ENCODE measurements at regions not wholly inside any gene's neighbourhood (a gene's known extent, or its start where the extent isn't known, plus 50 kb on each side); places are given as distances from the start of the nearest gene placed in this dataset.

GRCh38 chr6:92125681-92126080, 1293.7 kb downstream of the EPHA7 start:
- Histone ChIP-seq H3K27ac (peak overlapping the region; percentile 61), H3K9me2 (replicated peaks; ENCODE audit: insufficient read depth) (no peaks in the 10 kb centered on the region), H3K36me3 (replicated peaks; ENCODE audit: insufficient read depth, low read depth) (no peaks in the 10 kb centered on the region), H2AFZ (no peak overlapping the region), H3K4me1 (ENCODE audit: insufficient read depth) (peaks cover 27% of the 10 kb centered on the region), H3K79me2 (no peaks in the 10 kb centered on the region), H3K9me3 (ENCODE audit: low read depth) (no peaks in the 10 kb centered on the region), H3K27me3 (no peaks in the 10 kb centered on the region), H3K4me3 (no peak overlapping the region), H4K20me1 (ENCODE audit: insufficient read depth, poor library complexity, severe bottlenecking) (no peaks in the 10 kb centered on the region), H3K4me2 (no peak overlapping the region)
- 69% methylated on average over 3 of the region's 4 CpGs for WGBS (ENCODE audit: low lambda C conversion rate, missing lambda C conversion rate)
- DNase-seq (ENCODE audit: low spot score): no peak
- no peak for TF ChIP-seq CTCF (IDR thresholded peaks at IDR 0.05; ENCODE audit: poor library complexity)
- TF ChIP-seq EZH2phosphoT487 (IDR thresholded peaks at IDR 0.05; ENCODE audit: low read depth, severe bottlenecking, unreplicated experiment): no peak
- no peak for TF ChIP-seq EZH2 (IDR thresholded peaks at IDR 0.05; ENCODE audit: borderline replicate concordance)

GRCh38 chr6:92124200-92124651, 1295.1 kb downstream of the EPHA7 start:
- DNase-seq (ENCODE audit: low spot score): no peak
- H3K36me3 ChIP-seq (replicated peaks; ENCODE audit: insufficient read depth, low read depth): no peaks in the 10 kb centered on the region
- H3K4me3 ChIP-seq: no peak overlapping the region
- peaks cover 27% of the 10 kb centered on the region for H3K4me1 ChIP-seq (ENCODE audit: insufficient read depth)
- H3K9me3 ChIP-seq (ENCODE audit: low read depth): no peaks in the 10 kb centered on the region
- TF ChIP-seq EZH2phosphoT487 (IDR thresholded peaks at IDR 0.05; ENCODE audit: low read depth, severe bottlenecking, unreplicated experiment) (no peak), CTCF (IDR thresholded peaks at IDR 0.05; ENCODE audit: poor library complexity) (no peak), EZH2 (IDR thresholded peaks at IDR 0.05; ENCODE audit: borderline replicate concordance) (no peak)
- WGBS (ENCODE audit: low lambda C conversion rate, missing lambda C conversion rate): 56% methylated on average over 7 of the region's 7 CpGs
- no peaks in the 10 kb centered on the region for H3K27me3 ChIP-seq
- peak overlapping the region; percentile 23 for H2AFZ ChIP-seq
- H4K20me1 ChIP-seq (ENCODE audit: insufficient read depth, poor library complexity, severe bottlenecking): no peaks in the 10 kb centered on the region
- peak overlapping the region; percentile 61 for H3K27ac ChIP-seq
- H3K4me2 ChIP-seq: peak overlapping the region; percentile 41
- no peaks in the 10 kb centered on the region for H3K79me2 ChIP-seq
- H3K9me2 ChIP-seq (replicated peaks; ENCODE audit: insufficient read depth): no peaks in the 10 kb centered on the region

GRCh38 chr6:92122746-92123145, 1296.6 kb downstream of the EPHA7 start:
- Histone ChIP-seq H3K79me2 (no peaks in the 10 kb centered on the region), H3K4me1 (ENCODE audit: insufficient read depth) (peaks cover 27% of the 10 kb centered on the region), H3K27me3 (no peaks in the 10 kb centered on the region), H4K20me1 (ENCODE audit: insufficient read depth, poor library complexity, severe bottlenecking) (no peaks in the 10 kb centered on the region), H3K9me3 (ENCODE audit: low read depth) (no peaks in the 10 kb centered on the region), H2AFZ (no peak overlapping the region), H3K4me3 (no peak overlapping the region), H3K27ac (no peak overlapping the region), H3K36me3 (replicated peaks; ENCODE audit: insufficient read depth, low read depth) (no peaks in the 10 kb centered on the region), H3K9me2 (replicated peaks; ENCODE audit: insufficient read depth) (no peaks in the 10 kb centered on the region), H3K4me2 (no peak overlapping the region)
- peak; percentile 39 for DNase-seq (ENCODE audit: low spot score)
- no peak for TF ChIP-seq EZH2phosphoT487 (IDR thresholded peaks at IDR 0.05; ENCODE audit: low read depth, severe bottlenecking, unreplicated experiment)
- TF ChIP-seq EZH2 (IDR thresholded peaks at IDR 0.05; ENCODE audit: borderline replicate concordance): no peak
- peak; percentile 62 for TF ChIP-seq CTCF (IDR thresholded peaks at IDR 0.05; ENCODE audit: poor library complexity)
- 45% methylated on average over 3 of the region's 3 CpGs for WGBS (ENCODE audit: low lambda C conversion rate, missing lambda C conversion rate)

- H3K36me3 ChIP-seq (replicated peaks; ENCODE audit: insufficient read depth, low read depth): no peaks in the 10 kb centered on the region
- no peak overlapping the region for H3K4me2 ChIP-seq
- no peak overlapping the region for H3K27ac ChIP-seq
- no peak overlapping the region for H2AFZ ChIP-seq
- no peaks in the 10 kb centered on the region for H3K9me2 ChIP-seq (replicated peaks; ENCODE audit: insufficient read depth)
- no peaks in the 10 kb centered on the region for H3K27me3 ChIP-seq
- H3K4me1 ChIP-seq (ENCODE audit: insufficient read depth): peaks cover 18% of the 10 kb centered on the region
- H3K9me3 ChIP-seq (ENCODE audit: low read depth): no peaks in the 10 kb centered on the region
- no peak for TF ChIP-seq EZH2phosphoT487 (IDR thresholded peaks at IDR 0.05; ENCODE audit: low read depth, severe bottlenecking, unreplicated experiment)
- no peak for TF ChIP-seq EZH2 (IDR thresholded peaks at IDR 0.05; ENCODE audit: borderline replicate concordance)
- TF ChIP-seq CTCF (IDR thresholded peaks at IDR 0.05; ENCODE audit: poor library complexity): no peak
- no peak overlapping the region for H3K4me3 ChIP-seq
- H3K79me2 ChIP-seq: no peaks in the 10 kb centered on the region
- no peaks in the 10 kb centered on the region for H4K20me1 ChIP-seq (ENCODE audit: insufficient read depth, poor library complexity, severe bottlenecking)
- no peak for DNase-seq (ENCODE audit: low spot score)
- WGBS (ENCODE audit: low lambda C conversion rate, missing lambda C conversion rate): 88% methylated on average over 2 of the region's 2 CpGs
These were observed 1298.1 kb downstream of the EPHA7 start for GRCh38 chr6:92121228-92121627.

Measured in hepatocyte (in vitro differentiated cells).